Trophoblast cell (in vitro differentiated cells and primary cell): ENCODE measurements at regions not wholly inside any gene's neighbourhood (a gene's known extent, or its start where the extent isn't known, plus 50 kb on each side); places are given as distances from the start of the nearest gene placed in this dataset.

Experiments
- DNase-seq, 2 donors: peaks; one replicate each; pipeline ENCODE4 v3.0.0-alpha.2; 2016
- H2AFZ ChIP-seq: 2 replicates; pipeline ENCODE4 v1.6.1; 2013; ENCODE audit warnings: low read length, moderate library complexity, mild to moderate bottlenecking; ENCODE audit not compliant: insufficient read depth, poor library complexity
- H2AK5ac ChIP-seq: 2 replicates; pipeline ENCODE4 v1.6.1; 2013; ENCODE audit warnings: mild to moderate bottlenecking, low read length
- H2BK120ac ChIP-seq: 2 replicates; pipeline ENCODE4 v1.6.1; 2013; ENCODE audit warnings: low read length, mild to moderate bottlenecking, moderate library complexity; ENCODE audit not compliant: insufficient read depth, poor library complexity
- H2BK12ac ChIP-seq: 2 replicates; pipeline ENCODE4 v1.6.1; 2013; ENCODE audit warnings: mild to moderate bottlenecking, low read length, moderate library complexity
- H2BK5ac ChIP-seq: 2 replicates; pipeline ENCODE4 v1.6.1; 2013; ENCODE audit warnings: low read length, low read depth, moderate library complexity, mild to moderate bottlenecking; ENCODE audit not compliant: poor library complexity
- H3K14ac ChIP-seq: 2 replicates; pipeline ENCODE4 v1.6.1; 2013; ENCODE audit warnings: mild to moderate bottlenecking, low read length
- H3K18ac ChIP-seq: 2 replicates; pipeline ENCODE4 v1.6.1; 2013; ENCODE audit warnings: mild to moderate bottlenecking, low read length
- H3K23ac ChIP-seq: 2 replicates; pipeline ENCODE4 v1.6.1; 2013; ENCODE audit warnings: low read length
- H3K27ac ChIP-seq: 2 replicates; pipeline ENCODE4 v1.5.1; 2013; ENCODE audit warnings: low read depth, mild to moderate bottlenecking, inconsistent platforms, low read length, moderate library complexity
- H3K27me3 ChIP-seq: 2 replicates; pipeline ENCODE4 v1.6.1; 2013; ENCODE audit warnings: inconsistent platforms, mild to moderate bottlenecking, low read length, moderate library complexity; ENCODE audit not compliant: insufficient read depth
- H3K36me3 ChIP-seq, 2 experiments: 1 replicate in 1 of 2; 2 replicates in 1 of 2; pipeline ENCODE4 v1.6.1; 2013; ENCODE audit warnings: low read length in 2 of 2, mild to moderate bottlenecking in 2 of 2, moderate library complexity in 1 of 2; ENCODE audit not compliant: insufficient read depth in 2 of 2, control insufficient read depth in 1 of 2
- H3K4ac ChIP-seq: 2 replicates; pipeline ENCODE4 v1.6.1; 2013; ENCODE audit warnings: low read depth, mild to moderate bottlenecking, low read length, moderate library complexity
- H3K4me1 ChIP-seq, 2 experiments: 1 replicate in 1 of 2; 2 replicates in 1 of 2; pipeline ENCODE4 v1.6.1; 2013; ENCODE audit warnings: low read length in 2 of 2, mild to moderate bottlenecking in 2 of 2, moderate library complexity in 1 of 2; ENCODE audit not compliant: insufficient read depth in 2 of 2, control insufficient read depth in 1 of 2
- H3K4me2 ChIP-seq: 2 replicates; pipeline ENCODE4 v1.6.1; 2013; ENCODE audit warnings: inconsistent platforms, mild to moderate bottlenecking, low read length, moderate library complexity
- H3K4me3 ChIP-seq: 2 replicates; pipeline ENCODE4 v1.5.1; 2013; ENCODE audit warnings: mild to moderate bottlenecking, low read depth, low read length, inconsistent platforms
- H3K79me1 ChIP-seq: one replicate; pipeline ENCODE4 v1.6.1; 2013; ENCODE audit warnings: low read length
- H3K79me2 ChIP-seq: 2 replicates; pipeline ENCODE4 v1.6.1; 2013; ENCODE audit warnings: low read length, mild to moderate bottlenecking; ENCODE audit not compliant: control insufficient read depth, insufficient read depth, poor library complexity
- H3K9ac ChIP-seq: 2 replicates; pipeline ENCODE4 v1.6.1; 2013; ENCODE audit warnings: mild to moderate bottlenecking, low read length
- H3K9me3 ChIP-seq: 2 replicates; pipeline ENCODE4 v1.6.1; 2013; ENCODE audit warnings: low read depth, mild to moderate bottlenecking, control low read depth, inconsistent platforms, low read length; ENCODE audit not compliant: insufficient read depth
- H4K12ac ChIP-seq: 2 replicates; pipeline ENCODE4 v1.6.1; 2013; ENCODE audit warnings: low read depth, mild to moderate bottlenecking, low read length, moderate library complexity
- H4K8ac ChIP-seq: 2 replicates; pipeline ENCODE4 v1.6.1; 2013; ENCODE audit warnings: low read depth, mild to moderate bottlenecking, low read length, moderate library complexity
- H4K91ac ChIP-seq: one replicate; pipeline ENCODE4 v1.6.1; 2013; ENCODE audit warnings: low read depth, mild to moderate bottlenecking, low read length, moderate library complexity
- WGBS: extraction: QIAGEN DNeasy Blood & Tissue Kit; methylation state at CpG from one replicate; pipeline ENCODE4 v1.1.7; 2013; ENCODE audit warnings: missing lambda C conversion rate; ENCODE audit not compliant: insufficient read length, insufficient coverage; ENCODE audit errors: extremely low coverage; 5-methylcytosine and 5-hydroxymethylcytosine counted together

- Histone ChIP-seq H3K9me3 (no peaks in the 10 kb centered on the region), H4K12ac (no peak overlapping the region), H2BK12ac (no peak overlapping the region), H3K36me3 (no peaks in the 10 kb centered on the region), H2AFZ (no peak overlapping the region), H3K4me1 (no peaks in the 10 kb centered on the region), H4K8ac (no peak overlapping the region), H3K4me2 (no peak overlapping the region), H3K4me3 (no peak overlapping the region), H3K4ac (no peak overlapping the region), H3K9ac (no peak overlapping the region), H3K79me2 (no peaks in the 10 kb centered on the region), H2AK5ac (no peak overlapping the region), H3K14ac (no peak overlapping the region), H3K23ac (no peak overlapping the region), H3K18ac (no peak overlapping the region), H3K79me1 (no peaks in the 10 kb centered on the region), H3K27ac (no peak overlapping the region), H2BK5ac (no peak overlapping the region), H3K27me3 (no peaks in the 10 kb centered on the region), H2BK120ac (no peak overlapping the region), H4K91ac (no peak overlapping the region)
- no peak for DNase-seq
- WGBS, result no CpG with 5 or more reads among the region's 2 CpGs
These were observed 1039.1 kb upstream of the NXPH2 start for GRCh38 chr2:139819273-139819796.

GRCh38 chr2:139814458-139814857, 1034.3 kb upstream of the NXPH2 start:
- no peaks in the 10 kb centered on the region for H3K4me1 ChIP-seq
- H3K79me2 ChIP-seq, result no peaks in the 10 kb centered on the region
- no peak for DNase-seq
- WGBS, result no CpG with 5 or more reads among the region's 2 CpGs
- H3K27me3 ChIP-seq, result no peaks in the 10 kb centered on the region
- no peak overlapping the region for H3K18ac ChIP-seq
- H3K4me3 ChIP-seq, result no peak overlapping the region
- H3K9ac ChIP-seq, result no peak overlapping the region
- H2AK5ac ChIP-seq, result no peak overlapping the region
- no peak overlapping the region for H3K4ac ChIP-seq
- no peak overlapping the region for H4K12ac ChIP-seq
- H3K4me2 ChIP-seq, result no peak overlapping the region
- no peaks in the 10 kb centered on the region for H3K79me1 ChIP-seq
- H3K23ac ChIP-seq, result no peak overlapping the region
- H4K91ac ChIP-seq, result no peak overlapping the region
- H3K36me3 ChIP-seq, result no peaks in the 10 kb centered on the region
- H3K9me3 ChIP-seq, result no peaks in the 10 kb centered on the region
- H4K8ac ChIP-seq, result no peak overlapping the region
- no peak overlapping the region for H2BK12ac ChIP-seq
- H3K27ac ChIP-seq, result no peak overlapping the region
- H2BK5ac ChIP-seq, result no peak overlapping the region
- H2AFZ ChIP-seq, result no peak overlapping the region
- no peak overlapping the region for H2BK120ac ChIP-seq
- no peak overlapping the region for H3K14ac ChIP-seq

- no peak overlapping the region for H2BK5ac ChIP-seq
- no peaks in the 10 kb centered on the region for H3K4me1 ChIP-seq
- no peak overlapping the region for H3K9ac ChIP-seq
- H3K27ac ChIP-seq, result no peak overlapping the region
- no peak overlapping the region for H3K14ac ChIP-seq
- WGBS, result no CpG with 5 or more reads among the region's 2 CpGs
- H2AFZ ChIP-seq, result no peak overlapping the region
- H3K79me2 ChIP-seq, result no peaks in the 10 kb centered on the region
- no peak overlapping the region for H3K18ac ChIP-seq
- H2BK12ac ChIP-seq, result no peak overlapping the region
- H4K91ac ChIP-seq, result no peak overlapping the region
- no peak overlapping the region for H4K8ac ChIP-seq
- no peak overlapping the region for H2BK120ac ChIP-seq
- no peaks in the 10 kb centered on the region for H3K36me3 ChIP-seq
- no peak overlapping the region for H3K4ac ChIP-seq
- no peak overlapping the region for H3K23ac ChIP-seq
- no peaks in the 10 kb centered on the region for H3K79me1 ChIP-seq
- H3K4me2 ChIP-seq, result no peak overlapping the region
- H3K27me3 ChIP-seq, result no peaks in the 10 kb centered on the region
- H3K9me3 ChIP-seq, result no peaks in the 10 kb centered on the region
- DNase-seq, result no peak
- no peak overlapping the region for H2AK5ac ChIP-seq
- no peak overlapping the region for H3K4me3 ChIP-seq
- no peak overlapping the region for H4K12ac ChIP-seq
These were observed 1033.2 kb upstream of the NXPH2 start for GRCh38 chr2:139813340-139813739.

GRCh38 chr2:139805441-139805840, 1025.3 kb upstream of the NXPH2 start:
- Histone ChIP-seq H2AFZ (no peak overlapping the region), H3K4ac (no peak overlapping the region), H2AK5ac (no peak overlapping the region), H3K9me3 (no peaks in the 10 kb centered on the region), H3K79me2 (no peaks in the 10 kb centered on the region), H2BK5ac (no peak overlapping the region), H3K9ac (no peak overlapping the region), H3K27me3 (no peaks in the 10 kb centered on the region), H4K8ac (no peak overlapping the region), H3K14ac (no peak overlapping the region), H3K23ac (no peak overlapping the region), H3K4me2 (no peak overlapping the region), H3K27ac (no peak overlapping the region), H4K91ac (no peak overlapping the region), H2BK120ac (no peak overlapping the region), H2BK12ac (no peak overlapping the region), H4K12ac (no peak overlapping the region), H3K36me3 (no peaks in the 10 kb centered on the region), H3K18ac (no peak overlapping the region), H3K4me3 (no peak overlapping the region), H3K4me1 (no peaks in the 10 kb centered on the region), H3K79me1 (peaks cover 2% of the 10 kb centered on the region)
- no CpG with 5 or more reads among the region's 4 CpGs for WGBS
- no peak for DNase-seq
